ENCODE measurements at regions not wholly inside any gene's neighbourhood (a gene's known extent, or its start where the extent isn't known, plus 50 kb on each side); places are given as distances from the start of the nearest gene placed in this dataset.

GRCh38 chr3:177470197-177470941 is 273.1 kb upstream of the TBL1XR1 start:
- no peak for TF ChIP-seq CTCF (conservative IDR thresholded peaks at IDR 0.05)
- TF ChIP-seq EZH2 (IDR thresholded peaks at IDR 0.05; ENCODE audit: low read depth) = no peak

All from PC-9 (cell line).